ENCODE measurements at regions not wholly inside any gene's neighbourhood (a gene's known extent, or its start where the extent isn't known, plus 50 kb on each side); places are given as distances from the start of the nearest gene placed in this dataset.

DNA sequence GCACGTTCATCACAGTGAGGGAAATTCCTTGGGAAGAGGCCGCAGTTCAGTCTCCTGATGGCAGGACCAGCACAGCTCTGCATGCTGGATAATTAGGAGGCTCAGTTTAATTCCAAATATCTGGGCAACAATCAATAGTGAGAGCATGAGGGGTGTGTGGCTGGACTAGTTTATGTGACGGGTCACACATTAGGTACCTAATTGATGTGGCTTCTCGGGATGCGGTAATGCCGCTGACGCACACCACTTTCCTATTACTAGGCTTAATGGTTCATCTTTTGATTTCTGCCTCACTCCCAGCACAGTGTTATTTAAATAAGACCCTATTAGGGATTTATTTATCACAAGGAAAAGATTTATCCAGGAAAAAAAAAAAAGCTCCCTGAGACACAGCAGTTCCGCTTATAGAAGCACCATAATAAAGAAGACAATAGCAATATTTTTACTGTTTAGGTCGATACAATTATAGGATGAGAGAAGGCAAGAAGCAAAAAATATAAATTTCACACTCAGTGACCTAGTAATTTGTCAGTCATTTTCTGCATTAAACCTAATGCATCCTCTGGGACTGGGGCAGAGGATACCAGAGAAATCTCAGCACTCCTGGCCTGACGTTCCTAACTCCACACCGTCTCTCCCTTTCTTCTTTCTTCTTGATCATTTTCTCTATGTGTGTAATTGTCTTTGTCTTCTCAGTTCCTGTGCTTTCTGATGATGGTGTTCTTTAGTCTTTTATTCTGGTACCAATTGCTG lies 264.7 kb upstream of the SLC14A2 start (continued):
- TF ChIP-seq KDM2A (CRISPR knock-in tag; IDR thresholded peaks at IDR 0.05; ENCODE audit: borderline replicate concordance, low read depth) = no peak

DNA sequence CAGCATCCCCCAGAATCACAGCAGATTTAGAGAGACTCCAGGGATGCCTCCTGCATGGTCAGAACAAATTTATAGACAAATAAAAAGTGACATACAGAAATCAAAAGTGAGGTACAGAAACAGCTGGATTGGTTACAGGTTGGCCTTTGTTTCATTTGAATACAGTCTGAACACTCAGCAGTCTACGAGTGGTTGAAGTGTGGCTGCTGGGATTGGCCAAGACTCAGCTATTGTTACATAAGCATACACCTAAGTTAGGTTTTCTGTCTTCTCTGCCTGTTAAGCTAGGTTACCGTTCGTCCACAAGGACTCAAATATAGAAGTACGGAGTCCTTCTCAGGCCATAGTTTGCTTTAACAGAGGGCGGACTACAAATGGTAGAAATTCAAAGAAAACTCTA lies 262.4 kb upstream of the SLC14A2 start:
- H3K36me3 ChIP-seq (replicated peaks in 1 of 2; ENCODE audit: control insufficient read depth in 1 of 2, insufficient read depth in 2 of 2, low read length in 2 of 2) = no peaks in the 10 kb centered on the region
- no peak for DNase-seq (ENCODE audit: low spot score)
- in situ Hi-C loops (cut with HindIII; ENCODE audit: extremely low pct_ligation_motif_present, low pct_unique_long_range_greater_than_20kb) (no loop called here), intact Hi-C loops (cut with micrococcal nuclease; ENCODE audit: unreplicated experiment) (no loop called here)
- H3K4me2 ChIP-seq (ENCODE audit: low read depth, low read length) = no peak overlapping the region
- TF ChIP-seq BORCS8-MEF2B (CRISPR knock-in tag; IDR thresholded peaks at IDR 0.05) = no peak
- TF ChIP-seq ZFP37 (CRISPR knock-in tag; IDR thresholded peaks at IDR 0.05; ENCODE audit: borderline replicate concordance) = no peak
- no peak for TF ChIP-seq TBP (CRISPR knock-in tag; IDR thresholded peaks at IDR 0.05)
- no peak for TF ChIP-seq ZFP90 (CRISPR knock-in tag; IDR thresholded peaks at IDR 0.05; ENCODE audit: borderline replicate concordance)
- no peak for TF ChIP-seq ZNF432 (CRISPR knock-in tag; IDR thresholded peaks at IDR 0.05; ENCODE audit: borderline replicate concordance)
- TF ChIP-seq, protein P1, sequence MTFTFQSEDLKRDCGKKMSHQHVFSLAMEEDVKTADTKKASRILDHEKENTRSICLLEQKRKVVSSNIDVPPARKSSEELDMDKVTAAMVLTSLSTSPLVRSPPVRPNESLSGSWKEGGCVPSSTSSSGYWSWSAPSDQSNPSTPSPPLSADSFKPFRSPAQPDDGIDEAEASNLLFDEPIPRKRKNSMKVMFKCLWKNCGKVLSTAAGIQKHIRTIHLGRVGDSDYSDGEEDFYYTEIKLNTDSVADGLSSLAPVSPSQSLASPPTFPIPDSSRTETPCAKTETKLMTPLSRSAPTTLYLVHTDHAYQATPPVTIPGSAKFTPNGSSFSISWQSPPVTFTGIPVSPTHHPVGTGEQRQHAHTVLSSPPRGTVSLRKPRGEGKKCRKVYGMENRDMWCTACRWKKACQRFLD (CRISPR knock-in tag; IDR thresholded peaks at IDR 0.05; ENCODE audit: borderline replicate concordance) = no peak
- TF ChIP-seq, protein P2, sequence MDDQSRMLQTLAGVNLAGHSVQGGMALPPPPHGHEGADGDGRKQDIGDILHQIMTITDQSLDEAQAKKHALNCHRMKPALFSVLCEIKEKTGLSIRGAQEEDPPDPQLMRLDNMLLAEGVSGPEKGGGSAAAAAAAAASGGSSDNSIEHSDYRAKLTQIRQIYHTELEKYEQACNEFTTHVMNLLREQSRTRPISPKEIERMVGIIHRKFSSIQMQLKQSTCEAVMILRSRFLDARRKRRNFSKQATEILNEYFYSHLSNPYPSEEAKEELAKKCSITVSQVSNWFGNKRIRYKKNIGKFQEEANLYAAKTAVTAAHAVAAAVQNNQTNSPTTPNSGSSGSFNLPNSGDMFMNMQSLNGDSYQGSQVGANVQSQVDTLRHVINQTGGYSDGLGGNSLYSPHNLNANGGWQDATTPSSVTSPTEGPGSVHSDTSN (CRISPR knock-in tag; IDR thresholded peaks at IDR 0.05; ENCODE audit: borderline replicate concordance) = no peak
- TF ChIP-seq, protein P3, sequence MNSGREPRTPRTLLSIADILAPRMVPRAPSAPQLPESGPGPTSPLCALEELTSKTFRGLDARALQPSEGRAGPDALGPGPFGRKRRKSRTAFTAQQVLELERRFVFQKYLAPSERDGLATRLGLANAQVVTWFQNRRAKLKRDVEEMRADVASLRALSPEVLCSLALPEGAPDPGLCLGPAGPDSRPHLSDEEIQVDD (CRISPR knock-in tag; IDR thresholded peaks at IDR 0.05; ENCODE audit: borderline replicate concordance) = no peak
- no peak for TF ChIP-seq TBL1XR1 (IDR thresholded peaks at IDR 0.05; ENCODE audit: borderline replicate concordance, low read length, partially characterized antibody)
- TF ChIP-seq, protein P4, sequence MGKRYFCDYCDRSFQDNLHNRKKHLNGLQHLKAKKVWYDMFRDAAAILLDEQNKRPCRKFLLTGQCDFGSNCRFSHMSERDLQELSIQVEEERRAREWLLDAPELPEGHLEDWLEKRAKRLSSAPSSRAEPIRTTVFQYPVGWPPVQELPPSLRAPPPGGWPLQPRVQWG (CRISPR knock-in tag; IDR thresholded peaks at IDR 0.05; ENCODE audit: borderline replicate concordance, low read depth) = no peak
- TF ChIP-seq MAZ (IDR thresholded peaks at IDR 0.05; ENCODE audit: borderline replicate concordance, low read depth, low read length) = no peak
- no peak for TF ChIP-seq MAZ (CRISPR knock-in tag; IDR thresholded peaks at IDR 0.05; ENCODE audit: low read depth)
- no peak for TF ChIP-seq ZBTB21 (CRISPR knock-in tag; IDR thresholded peaks at IDR 0.05)
- TF ChIP-seq ZNF660 (CRISPR knock-in tag; IDR thresholded peaks at IDR 0.05; ENCODE audit: borderline replicate concordance, low read depth) = no peak
- no peak for TF ChIP-seq SMAD1 (CRISPR knock-in tag; IDR thresholded peaks at IDR 0.05; ENCODE audit: borderline replicate concordance, low read depth)
- no peak for ATAC-seq
- no peaks in the 10 kb centered on the region for H3K4me1 ChIP-seq (ENCODE audit: insufficient read depth, low read length)
- H3K9me3 ChIP-seq (ENCODE audit: low read length) = no peaks in the 10 kb centered on the region
- POLR2A ChIA-PET = no interaction called here
- no peaks in the 10 kb centered on the region for H3K27me3 ChIP-seq (ENCODE audit: control insufficient read depth in 1 of 2, insufficient read depth in 2 of 2, low read length in 2 of 2)
- no peaks in the 10 kb centered on the region for H3K79me2 ChIP-seq (ENCODE audit: insufficient read depth, low read length)
- no peaks in the 10 kb centered on the region for H4K20me1 ChIP-seq (ENCODE audit: insufficient read depth, low read length)
- no peak overlapping the region for H3K4me3 ChIP-seq (replicated peaks in 1 of 3; ENCODE audit: insufficient read depth in 1 of 3, low read depth in 2 of 3, low read length in 3 of 3)
- WGBS (ENCODE audit: low lambda C conversion rate) = 19% methylated on average over 5 of the region's 5 CpGs
- H3K27ac ChIP-seq (ENCODE audit: extremely low read length, insufficient read depth, low read length) = no peak overlapping the region
- H2AFZ ChIP-seq (ENCODE audit: low read length) = no peak overlapping the region
- BruUV-seq (replicated peaks) = no TSS peak
- FAIRE-seq = no peak
- H3K9ac ChIP-seq (ENCODE audit: insufficient read depth, low read depth, low read length) = no peak overlapping the region
- CTCF ChIA-PET (ENCODE audit: low intra/inter-chr PET ratio, low total read pairs) = no interaction called here
